HG02885 (cell line): ENCODE measurements at regions not wholly inside any gene's neighbourhood (a gene's known extent, or its start where the extent isn't known, plus 50 kb on each side); places are given as distances from the start of the nearest gene placed in this dataset.
A peak's percentile ranks its signal among the peaks of the same experiment; 100 is the strongest.

Experiments
- ATAC-seq: cut with Tn5 transposase; IDR thresholded peaks from one replicate; pipeline ENCODE4 v1.9.1; 2021; ENCODE audit warnings: mild to moderate bottlenecking; ENCODE audit not compliant: unreplicated experiment, poor library complexity

DNA sequence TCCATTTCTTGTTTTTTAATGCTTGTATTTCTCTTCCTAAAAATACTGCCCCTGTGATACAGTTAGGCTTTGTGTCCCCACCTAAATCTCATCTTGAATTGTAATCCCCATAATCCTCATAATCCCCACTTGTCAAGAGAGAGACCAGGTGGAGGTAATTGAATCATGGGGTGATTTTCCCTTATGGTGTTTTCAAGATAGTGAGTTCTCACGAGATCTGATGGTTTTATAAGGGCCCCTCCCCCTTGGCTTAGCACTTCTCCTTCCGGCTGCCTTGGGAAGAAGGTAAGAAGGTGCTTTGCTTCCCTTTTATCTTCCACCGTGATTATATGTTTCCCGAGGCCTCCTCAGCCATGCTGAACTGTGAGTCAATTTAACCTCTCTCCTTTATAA, 227.4 kb downstream of the MAN2A1 start:
- ATAC-seq: no peak

DNA sequence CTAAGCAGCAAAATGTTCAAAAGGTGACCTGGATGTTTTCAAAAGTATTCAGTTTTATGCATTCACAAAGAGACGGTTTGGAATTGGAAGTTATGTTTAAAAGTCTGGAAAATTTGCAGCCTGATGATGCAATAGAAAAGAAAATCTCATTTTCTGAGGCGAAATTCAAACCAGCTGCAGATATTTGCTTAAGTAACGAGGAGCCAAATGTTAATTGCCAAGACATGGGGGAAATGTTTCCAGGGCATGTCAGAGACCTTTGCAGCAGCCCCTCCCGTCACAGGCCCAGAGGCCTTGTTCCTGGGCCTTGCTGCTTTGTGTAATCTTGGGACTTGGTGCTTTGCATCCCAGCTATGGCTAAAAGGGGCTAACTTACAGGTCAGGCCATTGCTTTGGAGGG, 228.2 kb downstream of the MAN2A1 start:
- no peak for ATAC-seq

DNA sequence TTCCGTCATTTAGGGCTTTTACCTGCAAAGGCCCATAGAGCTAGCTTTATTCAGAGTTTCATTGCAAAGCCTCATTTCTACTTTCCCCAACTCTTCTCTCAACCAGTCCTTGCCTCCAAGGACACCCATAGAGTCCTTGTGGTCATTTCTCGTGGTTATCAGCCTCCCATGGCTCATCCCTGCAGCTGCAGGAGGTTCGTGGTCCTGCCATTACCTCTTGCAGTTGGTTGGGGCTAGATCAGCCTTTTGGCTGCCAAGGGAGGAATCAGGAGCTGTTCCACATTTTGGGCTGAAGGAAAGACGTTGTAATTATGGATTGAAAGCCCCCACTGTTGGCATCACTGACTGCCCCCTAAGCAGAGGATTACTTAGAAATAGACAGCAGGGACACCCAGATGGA, 231.0 kb downstream of the MAN2A1 start:
- ATAC-seq: no peak

DNA sequence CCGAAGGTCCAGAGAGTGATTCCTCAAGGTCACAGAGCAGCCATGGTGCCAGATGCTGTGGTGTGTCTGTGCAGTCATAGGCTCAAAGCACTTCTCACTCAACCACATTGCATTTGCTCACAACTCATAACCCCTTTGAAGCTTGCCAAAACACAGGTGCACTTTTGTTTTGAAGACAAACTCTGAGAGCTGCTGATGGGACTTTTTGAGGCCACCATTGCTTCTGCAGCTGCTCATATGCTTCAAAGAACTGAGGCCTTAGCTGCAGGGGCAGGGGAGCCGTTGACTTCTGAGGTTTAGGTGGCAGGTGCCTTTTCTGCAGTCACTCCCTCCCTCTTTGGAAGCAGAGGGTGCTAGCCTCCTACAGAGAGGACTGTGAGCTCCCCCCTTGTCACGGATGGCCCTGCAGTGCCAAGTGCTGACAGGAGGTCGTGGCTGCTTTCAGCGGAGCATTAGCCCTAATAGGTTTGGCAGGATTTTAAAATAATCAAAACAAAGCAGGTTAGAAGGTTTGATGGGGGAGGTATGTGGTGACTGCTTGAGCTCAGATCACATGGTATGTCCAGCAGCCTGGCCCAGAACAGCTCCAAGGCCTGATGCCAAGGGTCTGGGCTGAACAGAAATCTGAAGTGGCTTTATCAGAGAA, 232.1 kb downstream of the MAN2A1 start:
- ATAC-seq: peak; percentile 57

DNA sequence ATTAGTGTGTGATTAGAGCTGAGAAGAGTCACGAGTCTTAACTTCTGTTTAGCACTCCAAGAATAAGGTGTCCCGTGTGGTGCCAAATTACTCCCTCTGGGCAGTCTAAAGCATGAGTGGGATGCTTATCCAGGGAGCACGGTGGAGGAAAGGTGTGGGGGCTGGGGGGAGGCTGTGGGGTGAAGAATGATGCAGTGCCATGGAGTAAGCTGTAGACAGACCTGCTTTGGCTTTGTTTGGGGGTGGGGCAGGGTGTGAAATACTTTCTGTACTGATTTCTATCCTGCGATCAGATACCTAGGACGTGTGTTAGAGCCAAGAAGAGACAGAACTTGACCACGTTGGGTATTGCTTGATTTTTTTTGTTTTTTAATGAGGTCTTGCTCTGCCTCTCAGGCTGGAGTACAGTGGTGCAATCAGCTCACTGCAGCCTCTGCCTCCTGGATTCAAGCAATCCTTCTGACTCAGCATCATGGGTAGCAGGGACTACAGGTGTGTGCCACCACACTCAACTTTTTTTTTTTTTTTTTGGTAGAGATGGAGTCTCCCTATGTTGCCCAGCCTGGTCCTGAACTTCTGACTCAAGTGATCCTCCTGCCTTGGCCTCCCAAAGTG, 232.8 kb downstream of the MAN2A1 start:
- ATAC-seq: no peak

DNA sequence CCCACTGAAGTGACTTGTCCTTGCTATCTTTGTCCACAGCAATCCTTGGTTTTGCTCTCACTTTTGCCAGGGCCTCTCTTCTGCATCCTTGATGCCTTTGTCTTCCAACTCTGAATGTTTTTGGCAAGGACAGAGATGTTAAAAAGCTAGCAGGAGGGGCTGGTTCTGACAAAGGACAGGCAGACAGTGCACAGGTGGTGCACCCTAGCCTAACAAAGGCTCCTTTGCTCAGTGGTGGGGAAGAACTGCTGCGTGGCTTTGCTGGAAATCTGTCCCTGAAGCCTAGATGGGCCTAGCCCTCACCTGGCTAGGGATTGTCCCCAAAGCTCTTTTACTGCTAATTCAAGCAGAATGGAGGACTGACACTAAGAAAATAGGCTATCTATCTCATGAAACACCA, 233.5 kb downstream of the MAN2A1 start:
- no peak for ATAC-seq

DNA sequence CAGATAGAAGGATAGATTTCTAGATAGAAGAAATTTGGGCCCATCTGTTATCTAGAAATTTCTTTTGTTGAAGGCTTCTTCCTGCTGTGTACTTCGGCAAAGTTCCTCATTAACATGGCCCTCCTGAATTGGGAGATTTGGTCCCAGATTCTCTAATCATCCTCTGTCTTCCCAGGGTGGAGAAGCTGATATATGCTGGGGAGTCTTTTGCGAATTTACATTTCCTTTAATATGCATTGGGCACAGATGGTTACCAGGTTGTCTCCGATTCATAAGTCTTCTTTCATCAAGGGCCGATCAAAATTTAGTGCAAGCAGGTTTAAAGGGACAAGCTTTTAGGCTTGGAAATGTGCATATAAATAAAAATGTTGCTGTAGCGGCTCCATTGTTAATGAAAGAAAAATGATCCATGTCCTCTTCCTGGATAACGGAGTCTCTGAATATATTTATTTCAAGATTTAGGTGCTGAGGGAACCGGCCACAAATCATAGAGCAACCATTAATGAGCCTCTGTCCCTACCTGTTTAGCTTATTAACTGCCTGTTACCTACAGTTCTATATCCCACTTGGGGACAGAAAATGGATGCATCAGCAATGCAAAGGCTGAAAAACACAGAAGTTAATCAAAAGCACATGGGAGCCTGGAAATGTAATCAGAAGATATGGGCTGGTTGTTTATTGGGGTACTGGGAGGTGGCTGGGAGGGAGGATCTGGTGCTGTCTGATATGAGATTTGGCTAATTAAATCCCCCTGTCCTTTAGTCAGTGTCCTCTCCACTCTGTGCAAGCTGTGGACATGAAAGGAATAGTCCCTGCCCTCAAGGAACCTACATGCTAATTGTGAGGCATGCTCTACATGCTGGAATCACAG, 234.7 kb downstream of the MAN2A1 start:
- no peak for ATAC-seq

DNA sequence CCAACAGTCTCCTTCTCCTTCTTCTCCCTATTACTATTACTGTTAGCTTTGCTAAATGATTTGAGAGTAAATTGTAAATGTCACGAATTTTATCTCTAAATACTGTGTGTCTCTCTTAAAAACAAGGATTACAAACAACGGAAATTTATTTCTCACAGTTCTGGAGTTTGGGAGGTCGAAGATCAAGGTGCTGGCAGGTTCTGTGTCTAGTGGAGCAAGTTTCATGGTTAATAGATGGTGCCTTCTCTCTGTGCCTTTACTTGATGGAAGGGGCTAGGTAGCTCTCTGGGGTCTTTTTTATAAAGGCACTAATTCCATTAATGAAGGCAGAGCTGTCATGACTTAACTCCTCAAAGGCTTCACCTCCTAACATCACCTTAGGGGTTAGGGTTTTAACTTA, 237.9 kb downstream of the MAN2A1 start:
- no peak for ATAC-seq

DNA sequence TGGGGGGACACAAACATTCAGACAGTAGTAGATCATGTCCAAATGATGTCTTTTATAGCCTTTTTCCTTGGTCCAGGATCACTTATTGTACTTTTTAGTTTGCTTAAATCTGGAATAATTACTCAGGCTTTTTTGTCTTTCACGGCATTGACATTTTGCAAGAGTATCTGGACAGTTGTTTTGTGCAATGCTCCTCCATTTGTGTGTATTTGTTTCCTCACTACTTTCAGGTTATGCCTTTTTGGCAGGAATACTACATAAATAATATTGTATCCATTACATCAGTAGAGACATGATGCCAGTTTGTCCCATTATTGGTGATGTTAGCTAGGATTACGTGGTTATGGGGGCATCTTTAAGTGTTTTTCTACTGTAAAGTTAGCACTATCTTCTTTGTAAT, 238.3 kb downstream of the MAN2A1 start:
- ATAC-seq: no peak

DNA sequence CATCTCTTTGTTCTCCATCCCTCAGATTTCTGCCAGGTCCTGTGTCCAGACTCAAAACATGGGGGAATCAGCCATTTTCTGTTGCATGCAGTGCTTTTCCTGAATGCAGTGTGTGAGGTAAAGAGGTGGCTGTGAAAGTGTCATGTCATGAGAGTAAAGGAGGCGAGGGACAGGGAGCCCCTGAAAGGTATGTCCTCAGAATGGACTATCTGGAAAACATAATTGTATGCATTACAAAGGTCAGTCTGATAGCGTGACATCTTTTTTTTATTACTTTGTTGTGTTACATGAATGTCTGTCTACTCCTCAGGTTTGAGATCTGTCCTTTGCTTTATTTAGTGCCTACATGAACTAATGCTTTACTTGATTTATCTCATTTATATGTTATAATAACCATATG, 239.1 kb downstream of the MAN2A1 start:
- ATAC-seq: no peak

DNA sequence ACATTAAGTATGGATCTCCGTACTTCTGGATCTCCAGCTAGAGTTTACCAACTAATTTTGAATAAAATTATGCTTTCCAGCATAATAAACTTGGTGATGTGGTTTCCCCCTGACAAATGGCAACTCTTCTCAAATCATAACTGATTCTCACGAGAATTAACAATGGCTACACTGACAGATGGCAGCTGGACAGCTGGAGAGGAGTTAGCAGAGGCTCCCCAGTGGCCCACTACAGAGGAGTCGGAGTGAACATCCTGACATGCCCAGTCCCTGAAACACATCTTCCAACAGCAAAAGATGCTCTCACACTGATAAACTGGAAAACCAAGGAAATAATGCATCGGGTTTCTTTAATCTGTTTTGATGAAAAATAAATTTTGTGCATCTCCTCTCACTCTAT, 239.6 kb downstream of the MAN2A1 start:
- ATAC-seq: no peak

DNA sequence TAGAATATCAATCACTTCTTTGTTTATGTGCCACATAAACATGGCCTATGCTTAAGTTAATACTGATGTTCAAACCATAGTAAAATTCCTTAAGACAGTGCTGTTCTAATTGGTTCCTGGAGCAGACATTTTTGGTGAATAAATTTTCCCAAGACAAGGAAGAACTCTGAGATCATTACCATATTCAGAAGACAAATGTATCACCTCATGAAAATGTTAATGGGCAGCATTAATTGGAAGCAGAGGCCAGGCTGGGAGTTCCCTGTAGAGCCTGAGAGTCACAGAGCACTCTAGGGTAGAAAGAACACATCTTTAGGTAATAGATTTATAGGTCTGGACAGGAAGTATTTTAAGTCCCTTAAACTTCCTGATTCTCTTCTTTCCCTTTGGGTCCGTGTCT, 240.2 kb downstream of the MAN2A1 start:
- ATAC-seq: no peak

DNA sequence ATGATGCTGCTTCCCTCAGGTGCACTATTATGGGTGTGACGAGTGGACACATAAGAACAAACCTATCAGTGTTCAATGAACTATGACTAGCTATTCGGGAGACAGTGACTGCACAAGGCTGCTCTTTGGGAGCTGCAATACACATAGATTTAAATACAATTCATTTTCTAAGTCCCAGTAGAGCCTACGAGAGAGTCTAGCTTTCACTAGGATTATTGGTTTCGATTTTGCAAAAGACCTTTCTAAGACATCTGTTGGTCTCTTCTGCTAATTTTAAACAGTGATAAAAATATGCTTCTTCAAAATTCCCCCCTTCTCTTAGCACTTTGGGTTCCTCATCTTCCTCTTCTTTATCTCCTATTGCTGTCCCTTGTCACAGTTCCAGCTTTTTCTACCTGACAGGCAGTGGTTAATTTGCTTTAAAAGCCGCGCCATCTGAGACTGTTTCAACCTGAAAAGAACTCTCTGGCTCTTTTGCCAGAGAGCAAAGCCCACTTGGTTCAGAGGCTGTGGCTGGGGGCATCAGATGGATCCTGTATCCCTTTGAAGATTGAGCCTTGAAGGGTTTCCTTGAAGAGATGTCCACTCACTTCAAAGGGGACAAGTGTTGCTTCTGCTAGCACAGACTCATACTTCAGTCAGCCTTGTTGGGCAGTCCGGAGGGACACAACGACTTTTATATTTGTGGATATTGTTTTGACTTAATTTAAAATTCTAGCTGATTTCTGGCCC, 241.5 kb downstream of the MAN2A1 start:
- no peak for ATAC-seq

DNA sequence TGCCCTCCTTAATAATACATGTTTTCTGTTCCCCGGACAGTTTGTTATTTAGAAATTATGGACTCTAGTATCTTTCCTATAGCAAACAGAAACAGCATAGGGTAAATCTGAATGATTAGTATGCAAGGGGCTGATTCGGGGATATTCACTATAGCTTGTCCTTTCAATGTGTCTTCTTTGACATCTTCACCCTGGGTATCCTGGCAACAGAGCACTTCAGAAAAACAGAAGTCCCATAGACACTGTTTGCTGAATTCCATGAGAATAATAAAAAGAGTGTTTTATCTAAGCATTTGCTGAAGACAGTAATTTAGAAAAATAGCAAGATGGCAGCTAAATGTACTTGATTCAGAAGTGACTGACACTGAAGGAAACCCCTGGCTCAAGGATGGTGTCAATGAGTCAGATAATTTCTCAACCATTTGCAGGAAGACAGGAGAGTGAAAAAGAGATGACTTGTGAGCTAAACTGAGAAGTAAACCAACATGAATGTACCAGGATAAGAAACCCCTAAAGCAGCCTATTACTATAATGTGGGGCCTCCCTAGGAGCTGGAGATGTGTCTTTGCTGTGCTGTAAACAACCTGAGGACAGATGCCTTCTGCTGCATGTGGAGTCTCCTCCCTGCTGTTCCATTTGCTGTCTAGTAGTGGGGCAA, 246.2 kb downstream of the MAN2A1 start:
- no peak for ATAC-seq

DNA sequence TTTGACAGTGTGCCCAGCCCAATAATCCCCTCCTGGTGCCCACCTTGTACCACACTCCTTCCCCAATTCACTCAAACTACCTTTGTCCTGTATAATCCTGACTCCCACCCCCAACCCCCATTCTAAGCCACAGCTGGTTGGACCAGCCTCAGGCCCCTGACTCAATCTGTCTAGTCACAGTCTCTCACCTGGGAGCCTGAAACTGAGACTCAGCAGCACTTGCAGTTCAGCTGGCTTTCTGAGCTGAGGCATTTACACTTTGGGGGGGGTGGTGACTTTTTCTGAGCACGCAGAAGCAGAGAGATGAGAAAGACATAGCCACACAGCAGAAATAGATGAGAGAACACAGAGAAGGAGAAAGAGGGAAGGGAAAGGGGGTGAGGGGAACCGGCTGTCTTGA, 247.3 kb downstream of the MAN2A1 start:
- peak; percentile 70 for ATAC-seq

DNA sequence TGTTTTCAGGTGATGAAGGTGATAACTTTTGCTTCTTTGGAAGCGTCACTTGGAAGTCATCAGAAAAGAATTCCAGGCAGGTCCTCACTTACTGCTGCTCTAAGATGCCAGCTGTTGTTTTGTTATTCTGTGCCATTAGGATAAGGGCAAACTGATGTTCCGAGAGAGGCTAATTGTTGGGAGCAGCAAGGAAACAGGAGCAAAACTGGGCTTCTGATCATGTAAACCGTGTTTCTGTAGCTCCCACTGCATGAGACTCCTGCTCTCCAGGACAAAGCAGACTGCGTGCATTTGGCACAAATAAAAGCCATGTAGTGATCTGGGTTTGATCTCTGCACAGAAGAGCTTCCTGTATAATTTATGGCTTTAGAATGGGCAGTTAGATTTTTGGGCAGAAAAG, 248.2 kb downstream of the MAN2A1 start:
- ATAC-seq: no peak

DNA sequence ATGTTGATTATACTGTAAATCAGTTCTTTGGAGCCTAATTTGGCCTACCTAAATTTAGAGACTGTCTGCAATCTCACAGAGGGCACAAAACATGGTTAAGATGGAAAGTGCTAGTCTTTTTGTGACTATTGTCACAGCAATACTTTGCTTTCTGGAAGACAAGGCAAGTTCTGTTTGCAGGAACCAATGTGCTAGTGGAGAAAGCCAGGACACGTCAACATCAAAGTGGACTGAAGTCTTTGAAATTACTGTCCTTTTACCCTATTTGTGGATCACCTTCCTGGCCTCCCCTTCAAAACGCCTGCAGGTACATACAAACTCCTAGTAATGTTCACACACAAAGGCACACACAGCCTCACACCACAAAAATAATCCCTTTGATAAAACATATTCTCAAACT, 248.7 kb downstream of the MAN2A1 start:
- ATAC-seq: no peak

DNA sequence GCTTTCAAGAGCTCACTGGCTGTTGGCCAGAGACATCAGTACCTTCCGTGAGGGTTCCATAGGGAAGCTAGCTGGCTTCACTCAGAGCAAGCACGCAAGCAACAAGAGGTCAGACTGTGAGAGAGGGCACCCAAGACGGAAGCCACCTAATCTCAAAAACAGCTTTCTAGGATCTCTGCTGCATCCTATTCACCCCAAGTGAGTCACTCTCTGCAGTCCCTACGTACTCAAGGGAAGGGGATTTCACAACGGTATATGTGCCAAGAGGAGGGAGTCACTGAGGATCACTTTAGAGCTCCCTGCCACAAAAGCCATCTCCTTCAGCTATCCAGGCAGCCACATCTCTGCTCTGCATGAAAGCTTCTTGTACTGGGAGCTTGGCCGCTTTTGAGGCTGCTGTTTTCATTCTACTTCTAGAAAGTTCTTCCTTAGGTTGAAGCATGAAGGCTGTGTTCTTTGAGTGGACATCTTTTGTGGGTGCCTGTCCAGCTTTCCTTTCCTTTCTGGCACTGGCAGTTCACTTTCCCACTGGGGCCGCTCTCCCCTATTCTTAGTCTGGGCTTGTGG, 249.5 kb downstream of the MAN2A1 start:
- ATAC-seq: no peak

DNA sequence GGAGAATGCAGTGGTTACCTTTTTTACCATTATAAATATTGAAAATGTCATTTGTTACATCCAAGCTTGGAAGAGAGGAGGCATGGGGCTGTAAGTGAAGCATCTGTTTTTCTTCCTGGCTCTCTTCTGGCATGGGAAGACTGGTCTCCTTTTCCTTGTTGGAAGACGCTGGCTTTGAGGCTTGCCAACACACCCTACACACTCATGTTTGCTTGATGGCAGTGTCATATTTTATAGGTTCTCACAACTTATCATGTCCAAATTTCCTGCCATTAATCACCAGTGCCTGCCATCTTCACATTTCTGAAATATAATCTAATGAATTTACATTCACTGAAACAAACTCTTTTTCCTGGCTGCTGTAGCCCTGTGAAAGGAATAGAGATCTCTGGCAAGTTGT, 252.9 kb downstream of the MAN2A1 start:
- no peak for ATAC-seq

DNA sequence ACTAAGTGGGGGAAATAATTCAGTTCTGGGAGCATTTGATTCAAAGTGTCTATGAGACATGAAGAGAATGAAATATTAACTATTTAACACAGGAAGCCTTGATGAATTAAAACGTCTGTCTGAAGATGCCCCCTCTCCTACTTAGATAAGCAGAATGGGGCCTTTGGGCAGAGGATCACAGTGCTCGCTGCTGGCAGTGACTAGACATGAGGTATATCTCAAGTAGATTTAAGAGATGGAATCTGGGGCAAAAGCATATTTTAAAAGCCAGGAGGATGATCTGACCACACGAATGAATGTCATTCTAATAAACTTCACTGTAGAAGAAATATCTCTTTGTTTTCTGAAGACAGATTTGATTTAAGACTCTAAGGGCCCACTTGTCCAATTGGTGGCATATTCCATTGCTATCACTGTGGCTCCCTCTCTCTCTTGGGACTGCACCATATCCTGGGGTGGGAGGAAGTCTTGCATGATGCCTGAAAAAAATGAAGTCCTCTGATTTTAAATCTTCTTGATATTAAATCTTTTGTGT, 254.0 kb downstream of the MAN2A1 start:
- no peak for ATAC-seq
